PFSK-1 (cell line): ENCODE measurements at regions not wholly inside any gene's neighbourhood (a gene's known extent, or its start where the extent isn't known, plus 50 kb on each side); places are given as distances from the start of the nearest gene placed in this dataset.

Experiments
- POLR2AphosphoS5 ChIP-seq: IDR thresholded peaks from 2 replicates; pipeline ENCODE4 v1.6.1; 2012; ENCODE audit warnings: low read depth, mild to moderate bottlenecking, control low read depth, low read length, moderate library complexity
- SIN3A ChIP-seq: IDR thresholded peaks from 2 replicates; pipeline ENCODE4 v1.6.1; 2012; ENCODE audit warnings: mild to moderate bottlenecking, low read length, moderate library complexity, borderline replicate concordance; ENCODE audit not compliant: insufficient read depth
- TAF1 ChIP-seq: IDR thresholded peaks from 2 replicates; pipeline ENCODE4 v1.6.1; 2012; ENCODE audit warnings: low read length, control low read depth, borderline replicate concordance; ENCODE audit not compliant: insufficient read depth
- TF ChIP-seq, protein P1 (sequence below), 2 experiments: IDR thresholded peaks; 2 replicates each; pipeline versions ENCODE4 v1.6.1 to v1.8.0; 2011 to 2012; ENCODE audit warnings: low read depth in 2 of 2, low read length in 2 of 2, control low read depth in 1 of 2, inconsistent platforms in 1 of 2, mild to moderate bottlenecking in 1 of 2, moderate library complexity in 1 of 2; ENCODE audit not compliant: insufficient read depth in 1 of 2

DNA sequence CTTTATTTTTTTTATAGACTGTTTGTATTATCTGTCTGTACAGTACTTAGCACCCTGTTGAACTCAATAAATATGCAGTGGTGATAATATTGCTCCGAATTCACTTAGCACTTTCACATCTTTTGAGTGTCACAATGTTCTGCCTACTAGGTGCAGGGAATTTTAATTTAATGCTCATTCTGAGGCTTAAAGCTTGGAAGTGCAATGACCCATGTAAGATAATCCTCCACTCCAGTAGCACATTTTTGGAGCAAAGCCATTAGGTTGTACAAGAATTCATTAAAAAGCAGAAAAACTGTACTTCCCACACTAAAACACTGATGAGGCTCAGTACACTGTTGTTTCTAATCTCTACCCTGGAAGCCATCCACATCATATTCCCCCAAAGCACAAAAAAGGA, 255.3 kb upstream of the MTNR1B start:
- TF ChIP-seq POLR2AphosphoS5 (no peak), TAF1 (no peak), SIN3A (no peak)
- TF ChIP-seq, protein P1, sequence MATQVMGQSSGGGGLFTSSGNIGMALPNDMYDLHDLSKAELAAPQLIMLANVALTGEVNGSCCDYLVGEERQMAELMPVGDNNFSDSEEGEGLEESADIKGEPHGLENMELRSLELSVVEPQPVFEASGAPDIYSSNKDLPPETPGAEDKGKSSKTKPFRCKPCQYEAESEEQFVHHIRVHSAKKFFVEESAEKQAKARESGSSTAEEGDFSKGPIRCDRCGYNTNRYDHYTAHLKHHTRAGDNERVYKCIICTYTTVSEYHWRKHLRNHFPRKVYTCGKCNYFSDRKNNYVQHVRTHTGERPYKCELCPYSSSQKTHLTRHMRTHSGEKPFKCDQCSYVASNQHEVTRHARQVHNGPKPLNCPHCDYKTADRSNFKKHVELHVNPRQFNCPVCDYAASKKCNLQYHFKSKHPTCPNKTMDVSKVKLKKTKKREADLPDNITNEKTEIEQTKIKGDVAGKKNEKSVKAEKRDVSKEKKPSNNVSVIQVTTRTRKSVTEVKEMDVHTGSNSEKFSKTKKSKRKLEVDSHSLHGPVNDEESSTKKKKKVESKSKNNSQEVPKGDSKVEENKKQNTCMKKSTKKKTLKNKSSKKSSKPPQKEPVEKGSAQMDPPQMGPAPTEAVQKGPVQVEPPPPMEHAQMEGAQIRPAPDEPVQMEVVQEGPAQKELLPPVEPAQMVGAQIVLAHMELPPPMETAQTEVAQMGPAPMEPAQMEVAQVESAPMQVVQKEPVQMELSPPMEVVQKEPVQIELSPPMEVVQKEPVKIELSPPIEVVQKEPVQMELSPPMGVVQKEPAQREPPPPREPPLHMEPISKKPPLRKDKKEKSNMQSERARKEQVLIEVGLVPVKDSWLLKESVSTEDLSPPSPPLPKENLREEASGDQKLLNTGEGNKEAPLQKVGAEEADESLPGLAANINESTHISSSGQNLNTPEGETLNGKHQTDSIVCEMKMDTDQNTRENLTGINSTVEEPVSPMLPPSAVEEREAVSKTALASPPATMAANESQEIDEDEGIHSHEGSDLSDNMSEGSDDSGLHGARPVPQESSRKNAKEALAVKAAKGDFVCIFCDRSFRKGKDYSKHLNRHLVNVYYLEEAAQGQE (IDR thresholded peaks at IDR 0.05; ENCODE audit: insufficient read depth in 1 of 2, low read depth in 2 of 2, low read length in 2 of 2), result no peak
